Calu3 (cell line): ENCODE measurements at regions not wholly inside any gene's neighbourhood (a gene's known extent, or its start where the extent isn't known, plus 50 kb on each side); places are given as distances from the start of the nearest gene placed in this dataset.

Experiments used
- BruUV-seq: library from RNA; stranded (reverse); fragments of 400-500 nt; replicated peaks from 2 replicates; lab custom pipeline; 2021; lab: Mats Ljungman, UMichigan
- CTCF ChIA-PET: fragments of 300-600 bp; sonication (Branson Sonifier 250); formaldehyde crosslinking; loops from one replicate; lab custom pipeline; 2022; ENCODE audit warnings: antibody characterized with exemption; lab: Charles Lee
- DNase-seq: peaks from one replicate; pipeline ENCODE4 v3.0.0; 2022
- H3K27ac Mint-ChIP-seq: one replicate; pipeline ENCODE4 v1.8.0; 2022; ENCODE audit warnings: mixed read lengths; ENCODE audit not compliant: unreplicated experiment
- H3K27me3 Mint-ChIP-seq: one replicate; pipeline ENCODE4 v1.8.0; 2022; ENCODE audit warnings: mixed read lengths; ENCODE audit not compliant: unreplicated experiment
- H3K36me3 Mint-ChIP-seq: one replicate; pipeline ENCODE4 v1.8.0; 2022; ENCODE audit warnings: mild to moderate bottlenecking, moderate library complexity, mixed read lengths; ENCODE audit not compliant: insufficient read depth, unreplicated experiment
- H3K4me1 Mint-ChIP-seq: one replicate; pipeline ENCODE4 v1.8.0; 2022; ENCODE audit warnings: mild to moderate bottlenecking, low read depth, mixed read lengths; ENCODE audit not compliant: unreplicated experiment
- H3K4me3 Mint-ChIP-seq: one replicate; pipeline ENCODE4 v1.8.0; 2022; ENCODE audit warnings: mild to moderate bottlenecking, low read depth, moderate library complexity, mixed read lengths; ENCODE audit not compliant: unreplicated experiment
- H3K9me3 Mint-ChIP-seq: one replicate; pipeline ENCODE4 v1.8.0; 2022; ENCODE audit warnings: low read depth, mixed read lengths; ENCODE audit not compliant: unreplicated experiment
- intact Hi-C: fragments of 100-400 bp; cut with micrococcal nuclease; formaldehyde crosslinking; loops from one replicate; pipeline ENCODE4 v1.10.0; 2022; ENCODE audit not compliant: unreplicated experiment
- TF ChIP-seq, protein P1 (sequence below): fragments of 200-600 bp; IDR thresholded peaks from one replicate; pipeline ENCODE4 v1.8.0; 2022; ENCODE audit warnings: antibody characterized with exemption; ENCODE audit not compliant: unreplicated experiment

DNA sequence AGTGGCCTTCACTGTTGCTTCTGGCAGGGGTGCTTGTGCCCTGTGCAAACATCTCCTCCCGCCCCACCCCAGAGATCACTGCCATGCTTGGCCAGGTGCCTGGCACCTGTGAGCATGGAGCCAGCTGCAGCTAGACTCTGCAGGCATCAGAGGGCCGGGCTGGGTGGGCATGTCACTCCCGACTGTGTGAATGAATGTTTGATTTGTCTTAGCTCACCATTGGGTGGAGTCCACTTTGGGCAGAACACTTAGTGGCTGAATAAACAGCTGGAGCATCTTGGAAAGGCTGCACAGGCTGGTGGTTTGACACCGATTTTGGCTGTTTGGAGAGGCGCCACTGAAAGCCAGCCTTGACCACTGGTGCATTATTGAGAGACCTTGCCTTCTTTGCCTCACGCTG, 267.3 kb downstream of the DLEU7 start:
- Mint-ChIP-seq H3K36me3 (no peaks in the 10 kb centered on the region), H3K27ac (no peak overlapping the region), H3K4me1 (no peaks in the 10 kb centered on the region), H3K27me3 (no peaks in the 10 kb centered on the region), H3K4me3 (no peak overlapping the region), H3K9me3 (no peaks in the 10 kb centered on the region)
- TF ChIP-seq, protein P1, sequence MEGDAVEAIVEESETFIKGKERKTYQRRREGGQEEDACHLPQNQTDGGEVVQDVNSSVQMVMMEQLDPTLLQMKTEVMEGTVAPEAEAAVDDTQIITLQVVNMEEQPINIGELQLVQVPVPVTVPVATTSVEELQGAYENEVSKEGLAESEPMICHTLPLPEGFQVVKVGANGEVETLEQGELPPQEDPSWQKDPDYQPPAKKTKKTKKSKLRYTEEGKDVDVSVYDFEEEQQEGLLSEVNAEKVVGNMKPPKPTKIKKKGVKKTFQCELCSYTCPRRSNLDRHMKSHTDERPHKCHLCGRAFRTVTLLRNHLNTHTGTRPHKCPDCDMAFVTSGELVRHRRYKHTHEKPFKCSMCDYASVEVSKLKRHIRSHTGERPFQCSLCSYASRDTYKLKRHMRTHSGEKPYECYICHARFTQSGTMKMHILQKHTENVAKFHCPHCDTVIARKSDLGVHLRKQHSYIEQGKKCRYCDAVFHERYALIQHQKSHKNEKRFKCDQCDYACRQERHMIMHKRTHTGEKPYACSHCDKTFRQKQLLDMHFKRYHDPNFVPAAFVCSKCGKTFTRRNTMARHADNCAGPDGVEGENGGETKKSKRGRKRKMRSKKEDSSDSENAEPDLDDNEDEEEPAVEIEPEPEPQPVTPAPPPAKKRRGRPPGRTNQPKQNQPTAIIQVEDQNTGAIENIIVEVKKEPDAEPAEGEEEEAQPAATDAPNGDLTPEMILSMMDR: no peak
- BruUV-seq: no TSS peak
- intact Hi-C loops: no loop called here
- CTCF ChIA-PET: interaction anchor here (0.7 kb wide), 1 partner anchor 44 kb away, joined by 3 read pairs; no protein-coding TSS in a partner anchor
- no peak for DNase-seq

DNA sequence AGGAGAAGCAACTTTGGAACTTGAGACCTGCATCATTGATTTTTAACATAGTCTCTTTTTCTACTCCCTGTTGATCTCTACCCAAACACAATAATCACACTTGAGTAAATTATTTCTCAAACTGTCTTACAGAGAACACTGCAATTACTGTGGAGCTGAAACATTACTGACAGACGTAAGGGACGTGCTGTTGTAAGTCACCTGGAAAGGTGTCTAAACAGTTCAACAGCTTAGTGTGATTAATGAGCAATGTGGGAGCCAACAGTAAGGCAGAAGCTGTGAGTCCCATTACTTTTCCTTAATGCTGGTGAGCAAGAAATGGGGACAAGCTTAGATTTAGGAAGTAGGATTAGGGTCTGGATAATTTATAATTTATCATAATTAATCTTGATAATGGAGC, 265.7 kb downstream of the DLEU7 start:
- Mint-ChIP-seq H3K4me3 (no peak overlapping the region), H3K27ac (no peak overlapping the region), H3K4me1 (no peaks in the 10 kb centered on the region), H3K36me3 (no peaks in the 10 kb centered on the region), H3K27me3 (no peaks in the 10 kb centered on the region), H3K9me3 (no peaks in the 10 kb centered on the region)
- no peak for DNase-seq
- CTCF ChIA-PET: no interaction called here
- intact Hi-C loops: no loop called here
- TF ChIP-seq, protein P1: no peak
- no TSS peak for BruUV-seq

DNA sequence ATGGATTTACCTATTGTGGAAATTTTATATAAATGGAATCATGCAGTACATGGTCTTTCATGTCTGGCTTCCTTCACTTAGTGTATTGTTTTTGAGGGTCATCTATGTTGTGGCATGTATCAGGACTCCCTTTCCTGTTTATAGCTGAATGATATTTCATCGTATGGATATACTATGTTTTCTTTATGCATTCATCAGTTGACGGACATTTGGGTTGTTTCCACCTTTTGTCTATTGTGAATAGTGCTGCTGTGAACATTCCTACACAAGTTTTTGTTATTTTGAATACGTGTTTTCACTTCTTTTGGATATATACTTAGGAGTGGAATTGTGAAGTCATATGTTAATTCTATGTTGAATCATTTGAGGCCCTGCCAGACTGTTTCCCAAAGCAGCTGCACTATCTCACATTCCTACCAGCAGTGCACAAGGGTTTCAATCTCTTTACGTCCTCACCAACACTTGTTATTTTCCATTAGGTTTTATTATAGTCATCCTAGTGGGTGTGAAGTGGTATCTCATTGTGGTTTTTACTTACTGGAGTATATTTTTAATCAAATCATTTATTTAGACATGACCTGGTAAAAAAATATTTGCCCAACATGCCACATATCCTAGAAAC, 262.7 kb downstream of the DLEU7 start:
- Mint-ChIP-seq H3K27ac (no peak overlapping the region), H3K36me3 (no peaks in the 10 kb centered on the region), H3K9me3 (no peaks in the 10 kb centered on the region), H3K27me3 (peaks cover 13% of the 10 kb centered on the region), H3K4me1 (no peaks in the 10 kb centered on the region), H3K4me3 (no peak overlapping the region)
- intact Hi-C loops: no loop called here
- TF ChIP-seq, protein P1: no peak
- CTCF ChIA-PET: no interaction called here
- no peak for DNase-seq
- no TSS peak for BruUV-seq

DNA sequence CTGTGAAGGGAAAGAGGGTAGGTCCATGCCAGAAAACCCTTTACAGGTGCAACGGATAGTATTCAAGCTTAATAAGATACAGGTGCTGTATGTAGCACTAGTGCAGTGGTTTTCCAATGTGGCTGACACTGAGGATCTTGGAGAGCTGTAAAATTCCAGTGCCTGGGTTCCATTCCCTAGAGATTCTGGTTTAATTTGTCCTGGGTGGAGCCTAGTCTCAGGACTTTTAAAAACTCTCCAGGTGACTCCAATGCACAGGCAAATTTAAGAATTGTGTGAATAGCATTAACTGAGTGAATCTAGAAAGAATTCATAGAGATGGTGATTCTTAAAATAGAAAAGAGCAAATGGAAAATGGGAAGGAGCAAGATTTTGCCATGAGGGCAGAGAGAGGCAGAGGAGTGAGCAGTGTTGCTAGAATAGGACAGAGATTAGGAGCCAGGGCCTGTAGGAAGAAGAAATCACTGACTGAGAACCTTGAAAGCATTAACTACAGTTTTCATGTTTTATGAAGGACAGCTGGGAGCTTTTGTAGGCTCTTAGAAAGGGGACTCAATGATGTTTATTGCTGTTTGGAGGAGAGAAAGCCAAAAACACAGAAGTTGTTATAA, 261.8 kb downstream of the DLEU7 start:
- Mint-ChIP-seq H3K27ac (no peak overlapping the region), H3K4me1 (no peaks in the 10 kb centered on the region), H3K4me3 (no peak overlapping the region), H3K9me3 (no peaks in the 10 kb centered on the region), H3K36me3 (no peaks in the 10 kb centered on the region), H3K27me3 (peaks cover 13% of the 10 kb centered on the region)
- CTCF ChIA-PET: no interaction called here
- intact Hi-C loops: no loop called here
- DNase-seq: no peak
- BruUV-seq: no TSS peak
- TF ChIP-seq, protein P1: no peak
